Testis (tissue), 2 donors: ENCODE measurements at regions not wholly inside any gene's neighbourhood (a gene's known extent, or its start where the extent isn't known, plus 50 kb on each side); places are given as distances from the start of the nearest gene placed in this dataset.

Experiments used
- POLR2A ChIP-seq: fragments of 450-650 bp; IDR thresholded peaks from one replicate; pipeline ENCODE4 v1.6.1; 2017; ENCODE audit warnings: antibody characterized with exemption, mild to moderate bottlenecking, moderate library complexity
- TF ChIP-seq, protein P1 (sequence below), 3 experiments: fragments of 450-650 bp in 2 of 3; fragments of 200-600 bp in 1 of 3; sonication (generic) in 1 of 3; IDR thresholded peaks; one replicate each; pipeline ENCODE4 v1.5.1; 2016 to 2019; ENCODE audit warnings: antibody characterized with exemption in 3 of 3, mild to moderate bottlenecking in 2 of 3, moderate library complexity in 1 of 3

GRCh38 chr6:11855743-11856142 lies 77.1 kb upstream of the ADTRP start:
- no peak for TF ChIP-seq POLR2A
- TF ChIP-seq, protein P1, sequence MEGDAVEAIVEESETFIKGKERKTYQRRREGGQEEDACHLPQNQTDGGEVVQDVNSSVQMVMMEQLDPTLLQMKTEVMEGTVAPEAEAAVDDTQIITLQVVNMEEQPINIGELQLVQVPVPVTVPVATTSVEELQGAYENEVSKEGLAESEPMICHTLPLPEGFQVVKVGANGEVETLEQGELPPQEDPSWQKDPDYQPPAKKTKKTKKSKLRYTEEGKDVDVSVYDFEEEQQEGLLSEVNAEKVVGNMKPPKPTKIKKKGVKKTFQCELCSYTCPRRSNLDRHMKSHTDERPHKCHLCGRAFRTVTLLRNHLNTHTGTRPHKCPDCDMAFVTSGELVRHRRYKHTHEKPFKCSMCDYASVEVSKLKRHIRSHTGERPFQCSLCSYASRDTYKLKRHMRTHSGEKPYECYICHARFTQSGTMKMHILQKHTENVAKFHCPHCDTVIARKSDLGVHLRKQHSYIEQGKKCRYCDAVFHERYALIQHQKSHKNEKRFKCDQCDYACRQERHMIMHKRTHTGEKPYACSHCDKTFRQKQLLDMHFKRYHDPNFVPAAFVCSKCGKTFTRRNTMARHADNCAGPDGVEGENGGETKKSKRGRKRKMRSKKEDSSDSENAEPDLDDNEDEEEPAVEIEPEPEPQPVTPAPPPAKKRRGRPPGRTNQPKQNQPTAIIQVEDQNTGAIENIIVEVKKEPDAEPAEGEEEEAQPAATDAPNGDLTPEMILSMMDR (IDR thresholded peaks at IDR 0.05), result no peak
